ENCODE measurements at regions not wholly inside any gene's neighbourhood (a gene's known extent, or its start where the extent isn't known, plus 50 kb on each side); places are given as distances from the start of the nearest gene placed in this dataset.

- no peak for DNase-seq (ENCODE audit: extremely low read depth in 1 of 11, low read depth in 9 of 11, low spot score in 4 of 11)
Observed at GRCh38 chr9:95764533-95765319, 110.8 kb upstream of the ERCC6L2 start.

GRCh38 chr9:95763983-95764382 is 111.5 kb upstream of the ERCC6L2 start:
- DNase-seq (ENCODE audit: extremely low read depth in 1 of 11, low read depth in 9 of 11, low spot score in 4 of 11): no peak

- no peak for DNase-seq (ENCODE audit: extremely low read depth in 1 of 11, low read depth in 9 of 11, low spot score in 4 of 11)
Observed at GRCh38 chr9:95763006-95763405, 112.5 kb upstream of the ERCC6L2 start.

GRCh38 chr9:95762322-95762721 is 113.2 kb upstream of the ERCC6L2 start:
- DNase-seq (ENCODE audit: extremely low read depth in 1 of 11, low read depth in 9 of 11, low spot score in 4 of 11): no peak

- no peak for DNase-seq (ENCODE audit: extremely low read depth in 1 of 11, low read depth in 9 of 11, low spot score in 4 of 11)
Observed at GRCh38 chr9:95760791-95761190, 114.7 kb upstream of the ERCC6L2 start.

GRCh38 chr9:95757439-95757838 is 118.1 kb upstream of the ERCC6L2 start:
- no peak for DNase-seq (ENCODE audit: extremely low read depth in 1 of 11, low read depth in 9 of 11, low spot score in 4 of 11)

- DNase-seq (ENCODE audit: extremely low read depth in 1 of 11, low read depth in 9 of 11, low spot score in 4 of 11): no peak
Observed at GRCh38 chr9:95756986-95757385, 118.5 kb upstream of the ERCC6L2 start.

- no peak for DNase-seq (ENCODE audit: extremely low read depth in 1 of 11, low read depth in 9 of 11, low spot score in 4 of 11)
Observed at GRCh38 chr9:95756101-95756500, 119.4 kb upstream of the ERCC6L2 start.

GRCh38 chr9:95755421-95755730 is 120.1 kb upstream of the ERCC6L2 start:
- no peak for DNase-seq (ENCODE audit: extremely low read depth in 1 of 11, low read depth in 9 of 11, low spot score in 4 of 11)

GRCh38 chr9:95754533-95755420 is 120.7 kb upstream of the ERCC6L2 start:
- no peak for DNase-seq (ENCODE audit: extremely low read depth in 1 of 11, low read depth in 9 of 11, low spot score in 4 of 11)

GRCh38 chr9:95753762-95754465 is 121.6 kb upstream of the ERCC6L2 start:
- DNase-seq (ENCODE audit: extremely low read depth in 1 of 11, low read depth in 9 of 11, low spot score in 4 of 11): no peak

GRCh38 chr9:95752129-95752731 is 123.3 kb upstream of the ERCC6L2 start:
- DNase-seq (ENCODE audit: extremely low read depth in 1 of 11, low read depth in 9 of 11, low spot score in 4 of 11): no peak

- no peak for DNase-seq (ENCODE audit: extremely low read depth in 1 of 11, low read depth in 9 of 11, low spot score in 4 of 11)
Observed at GRCh38 chr9:95751520-95751790, 124.0 kb upstream of the ERCC6L2 start.

- no peak for DNase-seq (ENCODE audit: extremely low read depth in 1 of 11, low read depth in 9 of 11, low spot score in 4 of 11)
Observed at GRCh38 chr9:95750725-95751519, 124.6 kb upstream of the ERCC6L2 start.

GRCh38 chr9:95749493-95749892 is 126.0 kb upstream of the ERCC6L2 start:
- DNase-seq (ENCODE audit: extremely low read depth in 1 of 11, low read depth in 9 of 11, low spot score in 4 of 11): no peak

- DNase-seq (ENCODE audit: extremely low read depth in 1 of 11, low read depth in 9 of 11, low spot score in 4 of 11): no peak
Observed at GRCh38 chr9:95746408-95747180, 128.9 kb upstream of the ERCC6L2 start.

GRCh38 chr9:95742821-95743220 is 132.7 kb upstream of the ERCC6L2 start:
- no peak for DNase-seq (ENCODE audit: extremely low read depth in 1 of 11, low read depth in 9 of 11, low spot score in 4 of 11)

- DNase-seq (ENCODE audit: extremely low read depth in 1 of 11, low read depth in 9 of 11, low spot score in 4 of 11): no peak
Observed at GRCh38 chr9:95741631-95742030, 133.9 kb upstream of the ERCC6L2 start.

Measured in renal cortex interstitium (tissue), 11 donors.